IMR-90 (cell line): ENCODE measurements at regions not wholly inside any gene's neighbourhood (a gene's known extent, or its start where the extent isn't known, plus 50 kb on each side); places are given as distances from the start of the nearest gene placed in this dataset.
A peak's percentile ranks its signal among the peaks of the same experiment; 100 is the strongest.

Experiments
- ATAC-seq: fragments of 200-7000 bp; cut with Tn5 transposase; 2 replicates; pipeline ENCODE4 v1.9.1; 2020; ENCODE audit warnings: low read depth, mild to moderate bottlenecking, moderate library complexity
- BruUV-seq: library from RNA; stranded (reverse); fragments of 400-500 nt; replicated peaks from 2 replicates; lab custom pipeline; 2021; lab: Mats Ljungman, UMichigan
- CTCF ChIA-PET: fragments of 300-600 bp; formaldehyde crosslinking; extraction: SDS; loops from one replicate; lab custom pipeline; 2021; ENCODE audit warnings: antibody characterized with exemption; lab: Yijun Ruan, JAX
- POLR2A ChIA-PET: fragments of 300-600 bp; sonication (Branson Sonifier 250); formaldehyde crosslinking; loops from one replicate; lab custom pipeline; 2022; ENCODE audit warnings: antibody characterized with exemption; ENCODE audit not compliant: unreplicated experiment; lab: Charles Lee
- DNase-seq: peaks from one replicate; pipeline ENCODE4 v3.0.0; 2013
- H2AFZ ChIP-seq: replicated peaks from 2 replicates; pipeline ENCODE3; 2013; ENCODE audit warnings: low read length, mild to moderate bottlenecking; ENCODE audit not compliant: poor library complexity
- H2AK5ac ChIP-seq: 2 replicates; pipeline ENCODE4 v1.6.1; 2013; ENCODE audit warnings: low read depth, low read length, inconsistent platforms
- H2AK9ac ChIP-seq: replicated peaks from 2 replicates; pipeline ENCODE3; 2013; ENCODE audit warnings: mild to moderate bottlenecking, low read depth, low read length, moderate library complexity; ENCODE audit not compliant: poor library complexity
- H2BK120ac ChIP-seq: 2 replicates; pipeline ENCODE4 v1.6.1; 2013; ENCODE audit warnings: low read depth, low read length, inconsistent platforms
- H2BK15ac ChIP-seq: 3 replicates; pipeline ENCODE4 v1.6.1; 2013; ENCODE audit warnings: low read depth, low read length, inconsistent platforms
- H2BK20ac ChIP-seq: 2 replicates; pipeline ENCODE4 v1.6.1; 2013; ENCODE audit warnings: low read depth, mild to moderate bottlenecking, inconsistent platforms, low read length, moderate library complexity
- H2BK5ac ChIP-seq: 2 replicates; pipeline ENCODE4 v1.6.1; 2013; ENCODE audit warnings: mild to moderate bottlenecking, low read depth, low read length, inconsistent platforms; ENCODE audit not compliant: poor library complexity, severe bottlenecking
- H3K14ac ChIP-seq: replicated peaks from 2 replicates; pipeline ENCODE4 v1.6.1; 2013; ENCODE audit warnings: low read depth, low read length, inconsistent platforms
- H3K18ac ChIP-seq: 2 replicates; pipeline ENCODE4 v1.6.1; 2013; ENCODE audit warnings: low read depth, low read length, control low read depth
- H3K23ac ChIP-seq: 2 replicates; pipeline ENCODE4 v1.6.1; 2013; ENCODE audit warnings: low read depth, low read length, inconsistent platforms
- H3K27ac ChIP-seq: 2 replicates; pipeline ENCODE4 v1.5.1; 2013; ENCODE audit warnings: mild to moderate bottlenecking, control low read depth, low read length; ENCODE audit not compliant: insufficient read depth
- H3K27me3 ChIP-seq: 2 replicates; pipeline ENCODE4 v1.6.1; 2013; ENCODE audit warnings: low read length; ENCODE audit not compliant: control insufficient read depth, insufficient read depth
- H3K36me3 ChIP-seq: 2 replicates; pipeline ENCODE4 v1.6.1; 2013; ENCODE audit warnings: low read length, mixed read lengths; ENCODE audit not compliant: control insufficient read depth, insufficient read depth
- H3K4ac ChIP-seq: 2 replicates; pipeline ENCODE4 v1.6.1; 2013; ENCODE audit warnings: low read depth, low read length, inconsistent platforms
- H3K4me1 ChIP-seq: 2 replicates; pipeline ENCODE4 v1.6.1; 2013; ENCODE audit warnings: low read length, mixed read lengths; ENCODE audit not compliant: control insufficient read depth, insufficient read depth
- H3K4me2 ChIP-seq: 2 replicates; pipeline ENCODE4 v1.6.1; 2013; ENCODE audit warnings: low read depth, mild to moderate bottlenecking, control low read depth, low read length, moderate library complexity
- H3K4me3 ChIP-seq: 2 replicates; pipeline ENCODE4 v1.5.1; 2013; ENCODE audit warnings: low read depth, mild to moderate bottlenecking, control low read depth, low read length, moderate library complexity; ENCODE audit not compliant: insufficient read depth
- H3K56ac ChIP-seq: 2 replicates; pipeline ENCODE4 v1.6.1; 2013; ENCODE audit warnings: low read length, inconsistent platforms; ENCODE audit not compliant: insufficient read depth; ENCODE audit errors: extremely low read depth
- H3K79me1 ChIP-seq, 2 experiments: 2 replicates each; pipeline ENCODE4 v1.6.1; 2013; ENCODE audit warnings: low read length in 2 of 2, inconsistent platforms in 1 of 2, low read depth in 1 of 2
- H3K9ac ChIP-seq: 2 replicates; pipeline ENCODE4 v1.6.1; 2013; ENCODE audit warnings: low read depth, low read length, control low read depth
- H3K9me1 ChIP-seq: 2 replicates; pipeline ENCODE4 v1.6.1; 2013; ENCODE audit warnings: low read length, inconsistent platforms; ENCODE audit not compliant: insufficient read depth
- H3K9me3 ChIP-seq: 2 replicates; pipeline ENCODE4 v1.6.1; 2013; ENCODE audit warnings: low read length; ENCODE audit not compliant: control insufficient read depth, insufficient read depth
- H4K20me1 ChIP-seq: 2 replicates; pipeline ENCODE4 v1.6.1; 2013; ENCODE audit warnings: low read length, inconsistent platforms; ENCODE audit not compliant: insufficient read depth
- H4K5ac ChIP-seq: 2 replicates; pipeline ENCODE4 v1.6.1; 2013; ENCODE audit warnings: mild to moderate bottlenecking, low read depth, low read length, control low read depth
- H4K8ac ChIP-seq, 2 experiments: 2 replicates each; pipeline ENCODE4 v1.6.1; 2013; ENCODE audit warnings: low read depth in 2 of 2, low read length in 2 of 2, control low read depth in 1 of 2, inconsistent platforms in 1 of 2
- H4K91ac ChIP-seq: 2 replicates; pipeline ENCODE4 v1.6.1; 2013; ENCODE audit warnings: low read depth, low read length, inconsistent platforms; ENCODE audit not compliant: insufficient read depth
- BHLHE40 ChIP-seq: fragments of 150-350 bp; IDR thresholded peaks from 2 replicates; pipeline ENCODE4 v1.6.1; 2016; ENCODE audit warnings: mild to moderate bottlenecking, low read depth, low read length
- CEBPB ChIP-seq: IDR thresholded peaks from 2 replicates; pipeline ENCODE4 v1.6.1; 2012; ENCODE audit warnings: low read depth, low read length, improper control_type of control experiment
- CTCF ChIP-seq: conservative IDR thresholded peaks from 2 replicates; pipeline ENCODE4 v1.5.1; 2012; ENCODE audit warnings: mild to moderate bottlenecking, low read depth, low read length, improper control_type of control experiment
- ELK1 ChIP-seq: fragments of 150-350 bp; IDR thresholded peaks from 2 replicates; pipeline ENCODE4 v1.6.1; 2016; ENCODE audit warnings: low read depth, mild to moderate bottlenecking, low read length, moderate library complexity, borderline replicate concordance
- FOS ChIP-seq: fragments of 150-350 bp; IDR thresholded peaks from 2 replicates; pipeline ENCODE4 v1.6.1; 2016; ENCODE audit warnings: low read depth, low read length
- MAFK ChIP-seq: IDR thresholded peaks from 2 replicates; pipeline ENCODE4 v1.6.1; 2012; ENCODE audit warnings: low read depth, low read length, improper control_type of control experiment
- MAZ ChIP-seq: IDR thresholded peaks from 2 replicates; pipeline ENCODE4 v1.6.1; 2012; ENCODE audit warnings: low read depth, mild to moderate bottlenecking, low read length, improper control_type of control experiment, moderate library complexity, borderline replicate concordance
- MXI1 ChIP-seq: IDR thresholded peaks from 2 replicates; pipeline ENCODE4 v1.6.1; 2012; ENCODE audit warnings: low read depth, mild to moderate bottlenecking, low read length, moderate library complexity, borderline replicate concordance
- NFE2L2 ChIP-seq: fragments of 150-350 bp; IDR thresholded peaks from 2 replicates; pipeline ENCODE4 v1.6.1; 2016; ENCODE audit warnings: low read depth, mild to moderate bottlenecking, low read length
- POLR2A ChIP-seq: IDR thresholded peaks from 2 replicates; pipeline ENCODE4 v1.6.1; 2012; ENCODE audit warnings: mild to moderate bottlenecking, low read depth, low read length
- RAD21 ChIP-seq: IDR thresholded peaks from 2 replicates; pipeline ENCODE4 v1.6.1; 2012; ENCODE audit warnings: low read length, improper control_type of control experiment
- RCOR1 ChIP-seq: IDR thresholded peaks from 2 replicates; pipeline ENCODE4 v1.6.1; 2012; ENCODE audit warnings: mild to moderate bottlenecking, low read length, improper control_type of control experiment; ENCODE audit not compliant: insufficient replicate concordance
- RFX5 ChIP-seq: IDR thresholded peaks from 2 replicates; pipeline ENCODE4 v1.8.0; 2012; ENCODE audit warnings: low read depth, mild to moderate bottlenecking, low read length, moderate library complexity
- SMC3 ChIP-seq: fragments of 150-350 bp; IDR thresholded peaks from 2 replicates; pipeline ENCODE4 v1.6.1; 2016; ENCODE audit warnings: low read depth, mild to moderate bottlenecking, antibody characterized with exemption, low read length, moderate library complexity
- USF2 ChIP-seq: fragments of 150-350 bp; IDR thresholded peaks from 2 replicates; pipeline ENCODE4 v1.6.1; 2017; ENCODE audit warnings: mild to moderate bottlenecking, antibody characterized with exemption, low read length, low read depth
- WGBS, 2 experiments: methylation state at CpG; one replicate each; pipeline versions ENCODE4 v1.1.5 to v1.1.7; 2013; ENCODE audit warnings: missing lambda C conversion rate in 2 of 2; ENCODE audit not compliant: insufficient read length in 1 of 2; ENCODE audit errors: extremely low coverage in 2 of 2; 5-methylcytosine and 5-hydroxymethylcytosine counted together
- dilution Hi-C: fragments of 300-500 bp; cut with HindIII; formaldehyde crosslinking; loops from one replicate; pipeline ENCODE4 v1.14.3; 2018; ENCODE audit warnings: low sequenced_read_pairs; ENCODE audit not compliant: unreplicated experiment
- in situ Hi-C: fragments of 300-500 bp; cut with MboI; formaldehyde crosslinking; loops from 3 replicates; pipeline ENCODE4 v1.14.3; 2019; ENCODE audit warnings: low sequenced_read_pairs, inconsistent platforms, mixed read lengths
- intact Hi-C: fragments of 100-400 bp; cut with micrococcal nuclease; formaldehyde crosslinking; loops from 2 replicates; pipeline ENCODE4 v1.10.0; 2022

- no peak overlapping the region for H2AK5ac ChIP-seq
- CTCF ChIA-PET = interaction anchor here (0.6 to 1.2 kb wide), 3 partner anchors 22 to 66 kb away, joined by 3 to 7 read pairs (median 4); no protein-coding TSS in a partner anchor
- H2BK120ac ChIP-seq = peak overlapping the region; percentile 95; the same call in 1 of the 2 replicates
- peak overlapping the region; percentile 66 for H2BK5ac ChIP-seq
- no peaks in the 10 kb centered on the region for H3K9me3 ChIP-seq
- no TSS peak for BruUV-seq
- no peak overlapping the region for H3K4me3 ChIP-seq
- H3K9ac ChIP-seq = no peak overlapping the region
- no peak overlapping the region for H3K23ac ChIP-seq
- intact Hi-C loops = loop anchor here (1.0 kb wide), 3 partner anchors 20 to 66 kb away; no protein-coding TSS in a partner anchor
- peaks cover 15% of the 10 kb centered on the region for H3K4me1 ChIP-seq
- peaks cover 30% of the 10 kb centered on the region for H3K9me1 ChIP-seq
- H4K91ac ChIP-seq = no peak overlapping the region
- H2AFZ ChIP-seq = no peak overlapping the region
- 20% methylated on average over 1 of the region's 3 CpGs; no CpG with 5 or more reads in 1 of the 2 experiments for WGBS, 2 experiments
- H4K20me1 ChIP-seq = peaks cover 4% of the 10 kb centered on the region; the same call in 1 of the 2 replicates
- H3K18ac ChIP-seq = no peak overlapping the region
- TF ChIP-seq RAD21 (peak; percentile 69), CEBPB (peak; percentile 83), RFX5 (no peak), SMC3 (peak; percentile 55), POLR2A (no peak), RCOR1 (peak; percentile 83), USF2 (peak; percentile 14; the same call in 1 of the 2 replicates), MAZ (no peak), NFE2L2 (no peak), MXI1 (0 out of 2 replicates have a peak, but pooled peaks have one; percentile 2), MAFK (peak; percentile 60), ELK1 (no peak), CTCF (peak; percentile 59), BHLHE40 (peak; percentile 63; the same call in 1 of the 2 replicates), FOS (peak; percentile 72)
- no peak overlapping the region for H3K14ac ChIP-seq
- dilution Hi-C loops = no loop called here
- H3K27ac ChIP-seq = peak overlapping the region; percentile 2; the same call in 1 of the 2 replicates
- H3K27me3 ChIP-seq = no peaks in the 10 kb centered on the region
- H3K56ac ChIP-seq = no peak overlapping the region
- POLR2A ChIA-PET = interaction anchor here (0.7 kb wide), 1 partner anchor 21 kb away, joined by 4 read pairs; no protein-coding TSS in a partner anchor
- no peak overlapping the region for H4K5ac ChIP-seq
- in situ Hi-C loops = loop anchor here (10.0 kb wide), 1 partner anchor 60 kb away; no protein-coding TSS in a partner anchor
- peaks cover 15% of the 10 kb centered on the region for H3K36me3 ChIP-seq
- H2BK15ac ChIP-seq = no peak overlapping the region; the same call in 2 of the 3 replicates
- no peak overlapping the region for H3K4ac ChIP-seq
- H2BK20ac ChIP-seq = no peak overlapping the region
- H4K8ac ChIP-seq = peak overlapping the region in 1 of 2 experiments; percentile 67; a peak in 2 of 4 replicates
- H2AK9ac ChIP-seq = no peak overlapping the region
- peak; percentile 93 for ATAC-seq
- DNase-seq = peak; percentile 98
- H3K4me2 ChIP-seq = no peak overlapping the region
- peaks cover 33 to 65% of the 10 kb centered on the region in 2 experiments for H3K79me1 ChIP-seq
Observed at GRCh38 chr1:201625226-201625761, 86.4 kb downstream of the NAV1 start.
